ENCODE measurements at regions not wholly inside any gene's neighbourhood (a gene's known extent, or its start where the extent isn't known, plus 50 kb on each side); places are given as distances from the start of the nearest gene placed in this dataset.

DNA sequence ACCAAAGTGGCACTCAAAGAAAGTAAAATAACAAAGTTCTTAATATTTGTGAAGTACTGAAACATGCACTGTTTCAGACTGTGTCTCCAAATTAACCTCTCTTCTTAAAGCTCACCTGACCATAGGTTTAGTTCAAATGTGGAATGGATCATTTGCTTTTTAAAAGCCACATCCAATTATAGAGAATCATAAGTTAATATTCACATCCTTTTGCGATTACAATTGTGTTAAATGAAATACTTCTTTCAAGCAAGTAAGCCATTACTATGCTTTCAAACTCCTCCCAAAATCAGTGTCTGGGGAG is 95.3 kb upstream of the PTPN13 start:
- Histone ChIP-seq H3K27ac (ENCODE audit: insufficient read length, low read depth, low read length) (no peak overlapping the region), H2BK20ac (ENCODE audit: low read depth, low read length, poor library complexity, severe bottlenecking) (no peak overlapping the region), H3K56ac (ENCODE audit: insufficient read length, low read depth, low read length) (no peak overlapping the region), H4K20me1 (ENCODE audit: control insufficient read depth, insufficient read depth, insufficient read length) (no peaks in the 10 kb centered on the region), H3K23ac (ENCODE audit: insufficient read length, low read depth, low read length) (no peak overlapping the region), H2BK5ac (ENCODE audit: insufficient read length, low read length) (no peak overlapping the region), H3K9ac (ENCODE audit: extremely low read depth, insufficient read length, low read length) (no peak overlapping the region), H3K79me2 (ENCODE audit: insufficient read depth, low read length) (no peaks in the 10 kb centered on the region), H3K79me1 (ENCODE audit: insufficient read depth, low read depth, low read length, poor library complexity, severe bottlenecking) (no peaks in the 10 kb centered on the region), H3K4ac (ENCODE audit: low read depth, low read length) (no peak overlapping the region), H4K8ac (replicated peaks; ENCODE audit: insufficient read length, low read depth, low read length) (no peak overlapping the region), H2BK12ac (ENCODE audit: insufficient read length, low read depth, low read length) (no peak overlapping the region), H2AFZ (ENCODE audit: low read length) (no peak overlapping the region), H3K18ac (ENCODE audit: insufficient read length, low read depth, low read length) (no peak overlapping the region), H3K14ac (ENCODE audit: insufficient read depth, low read length) (no peak overlapping the region), H2BK15ac (ENCODE audit: low read depth, low read length) (no peak overlapping the region), H3K27me3 (ENCODE audit: insufficient read depth, low read length) (no peaks in the 10 kb centered on the region), H2AK5ac (ENCODE audit: insufficient read length, low read length) (no peak overlapping the region), H2BK120ac (ENCODE audit: low read depth, low read length, poor library complexity, severe bottlenecking) (no peak overlapping the region), H3T11ph (ENCODE audit: low read length) (no peak overlapping the region), H3K4me1 (ENCODE audit: insufficient read depth, low read length) (0 out of 2 replicates have a peak, but pooled peaks cover 4% of the 10 kb centered on the region), H3K23me2 (ENCODE audit: insufficient read length, low read depth, low read length, poor library complexity, severe bottlenecking) (no peaks in the 10 kb centered on the region), H3K4me2 (ENCODE audit: insufficient read depth, insufficient read length, low read length) (no peak overlapping the region), H4K91ac (ENCODE audit: insufficient read length, low read depth, low read length) (no peak overlapping the region), H4K5ac (ENCODE audit: insufficient read length, low read depth, low read length) (no peak overlapping the region), H3K9me3 (ENCODE audit: control insufficient read depth, low read depth, low read length) (no peaks in the 10 kb centered on the region)
- Mint-ChIP-seq H3K27ac (no peak overlapping the region), H3K9me3 (peaks cover 0 to 4% of the 10 kb centered on the region in 2 experiments; a peak in 2 of 5 replicates), H3K4me1 (peaks cover 29% of the 10 kb centered on the region in 2 experiments), H3K4me3 (no peak overlapping the region), H3K27me3 (ENCODE audit: low read depth) (no peaks in the 10 kb centered on the region), H3K36me3 (ENCODE audit: insufficient read depth in 1 of 3, low read depth in 3 of 3) (peaks cover 5% of the 10 kb centered on the region in 3 experiments; a peak in 6 of 7 replicates)
- no CpG with 5 or more reads among the region's 1 CpG for WGBS (ENCODE audit: extremely low coverage, insufficient read length, low lambda C conversion rate)
- DNase-seq: no peak
- TF ChIP-seq, protein P1, sequence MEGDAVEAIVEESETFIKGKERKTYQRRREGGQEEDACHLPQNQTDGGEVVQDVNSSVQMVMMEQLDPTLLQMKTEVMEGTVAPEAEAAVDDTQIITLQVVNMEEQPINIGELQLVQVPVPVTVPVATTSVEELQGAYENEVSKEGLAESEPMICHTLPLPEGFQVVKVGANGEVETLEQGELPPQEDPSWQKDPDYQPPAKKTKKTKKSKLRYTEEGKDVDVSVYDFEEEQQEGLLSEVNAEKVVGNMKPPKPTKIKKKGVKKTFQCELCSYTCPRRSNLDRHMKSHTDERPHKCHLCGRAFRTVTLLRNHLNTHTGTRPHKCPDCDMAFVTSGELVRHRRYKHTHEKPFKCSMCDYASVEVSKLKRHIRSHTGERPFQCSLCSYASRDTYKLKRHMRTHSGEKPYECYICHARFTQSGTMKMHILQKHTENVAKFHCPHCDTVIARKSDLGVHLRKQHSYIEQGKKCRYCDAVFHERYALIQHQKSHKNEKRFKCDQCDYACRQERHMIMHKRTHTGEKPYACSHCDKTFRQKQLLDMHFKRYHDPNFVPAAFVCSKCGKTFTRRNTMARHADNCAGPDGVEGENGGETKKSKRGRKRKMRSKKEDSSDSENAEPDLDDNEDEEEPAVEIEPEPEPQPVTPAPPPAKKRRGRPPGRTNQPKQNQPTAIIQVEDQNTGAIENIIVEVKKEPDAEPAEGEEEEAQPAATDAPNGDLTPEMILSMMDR (conservative IDR thresholded peaks at IDR 0.05): no peak

Data from H9 (cell line).